A673 (cell line): ENCODE measurements at regions not wholly inside any gene's neighbourhood (a gene's known extent, or its start where the extent isn't known, plus 50 kb on each side); places are given as distances from the start of the nearest gene placed in this dataset.

Source experiments
- BruUV-seq: library from RNA; stranded (reverse); fragments of 400-500 nt; replicated peaks from 2 replicates; lab custom pipeline; 2021; lab: Mats Ljungman, UMichigan
- CTCF ChIA-PET: fragments of 300-600 bp; sonication (Branson Sonifier 250); formaldehyde crosslinking; loops from one replicate; lab custom pipeline; 2022; ENCODE audit warnings: antibody characterized with exemption; lab: Charles Lee
- POLR2A ChIA-PET: fragments of 300-600 bp; sonication (Branson Sonifier 250); formaldehyde crosslinking; loops from one replicate; lab custom pipeline; 2022; ENCODE audit warnings: antibody characterized with exemption; ENCODE audit not compliant: low non-redundant PET; lab: Charles Lee
- DNase-seq: peaks from one replicate; pipeline ENCODE4 v3.0.0-alpha.2; 2015; ENCODE audit warnings: low spot score
- H3K27ac ChIP-seq: fragments of 200-600 bp; sonication (generic); 2 replicates; pipeline ENCODE4 v1.5.1; 2016; ENCODE audit warnings: mixed run types, low read depth, mild to moderate bottlenecking, mixed read lengths, antibody characterized with exemption, low read length; ENCODE audit not compliant: poor library complexity, severe bottlenecking
- H3K27me3 ChIP-seq: fragments of 200-600 bp; sonication (generic); replicated peaks from 2 replicates; pipeline ENCODE4 v1.6.1; 2017; ENCODE audit warnings: mixed run types, low read depth, mild to moderate bottlenecking, mixed read lengths, antibody characterized with exemption, low read length; ENCODE audit not compliant: insufficient read depth, poor library complexity
- H3K36me3 ChIP-seq: fragments of 200-600 bp; sonication (generic); 2 replicates; pipeline ENCODE4 v1.6.1; 2016; ENCODE audit warnings: mixed run types, mild to moderate bottlenecking, mixed read lengths, antibody characterized with exemption, low read length; ENCODE audit not compliant: insufficient read depth, poor library complexity, severe bottlenecking
- H3K4me1 ChIP-seq: fragments of 200-600 bp; sonication (generic); 2 replicates; pipeline ENCODE4 v1.6.1; 2017; ENCODE audit warnings: mixed run types, mild to moderate bottlenecking, mixed read lengths, antibody characterized with exemption, low read length; ENCODE audit not compliant: insufficient read depth, poor library complexity, severe bottlenecking
- H3K4me3 ChIP-seq: fragments of 200-600 bp; sonication (generic); 2 replicates; pipeline ENCODE4 v1.5.1; 2016; ENCODE audit warnings: low read depth, mixed run types, mild to moderate bottlenecking, mixed read lengths, low read length; ENCODE audit not compliant: poor library complexity, severe bottlenecking
- H3K9me3 ChIP-seq: fragments of 200-600 bp; sonication (generic); 2 replicates; pipeline ENCODE4 v1.6.1; 2016; ENCODE audit warnings: mixed run types, low read depth, mild to moderate bottlenecking, mixed read lengths, antibody characterized with exemption, low read length; ENCODE audit not compliant: poor library complexity, severe bottlenecking
- EZH2 ChIP-seq: fragments of 200-600 bp; sonication (generic); IDR thresholded peaks from 2 replicates; pipeline ENCODE4 v1.6.1; 2017; ENCODE audit warnings: borderline replicate concordance, low read depth, mild to moderate bottlenecking, mixed read lengths, antibody characterized with exemption, low read length; ENCODE audit not compliant: poor library complexity, severe bottlenecking
- intact Hi-C: fragments of 100-400 bp; cut with micrococcal nuclease; formaldehyde crosslinking; loops from one replicate; pipeline ENCODE4 v1.10.0; 2022; ENCODE audit not compliant: unreplicated experiment
- TF ChIP-seq, protein P1 (sequence below): fragments of 300-800, 200-600 bp; sonication (generic); conservative IDR thresholded peaks from 2 replicates; pipeline ENCODE4 v1.5.1; 2017; ENCODE audit warnings: low read depth, mild to moderate bottlenecking, antibody characterized with exemption, low read length, moderate library complexity, mixed read lengths

DNA sequence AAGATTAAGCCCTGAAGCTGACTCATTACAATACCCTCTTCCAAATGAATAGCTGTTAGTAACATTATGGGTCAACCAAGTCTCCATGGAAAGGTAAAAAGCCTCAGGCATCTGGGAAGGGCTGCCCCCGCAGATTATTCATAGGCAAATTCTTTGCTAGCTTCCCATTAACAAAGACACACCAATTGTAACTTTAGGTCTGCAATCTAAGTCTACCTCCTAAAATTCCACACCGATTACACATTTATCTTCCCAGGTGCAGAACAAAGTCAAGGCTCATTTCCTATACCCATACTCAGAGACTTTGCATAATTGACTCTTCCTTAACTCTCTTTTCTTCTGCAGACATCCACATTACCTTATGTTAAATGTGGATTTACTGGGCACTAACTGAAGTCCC lies 826.3 kb upstream of the MBL2 start:
- intact Hi-C loops, result no loop called here
- no TSS peak for BruUV-seq
- Histone ChIP-seq H3K4me3 (no peak overlapping the region), H3K27me3 (no peaks in the 10 kb centered on the region), H3K9me3 (no peaks in the 10 kb centered on the region), H3K36me3 (no peaks in the 10 kb centered on the region), H3K4me1 (no peaks in the 10 kb centered on the region), H3K27ac (no peak overlapping the region)
- no peak for DNase-seq
- CTCF ChIA-PET, result no interaction called here
- TF ChIP-seq, protein P1, sequence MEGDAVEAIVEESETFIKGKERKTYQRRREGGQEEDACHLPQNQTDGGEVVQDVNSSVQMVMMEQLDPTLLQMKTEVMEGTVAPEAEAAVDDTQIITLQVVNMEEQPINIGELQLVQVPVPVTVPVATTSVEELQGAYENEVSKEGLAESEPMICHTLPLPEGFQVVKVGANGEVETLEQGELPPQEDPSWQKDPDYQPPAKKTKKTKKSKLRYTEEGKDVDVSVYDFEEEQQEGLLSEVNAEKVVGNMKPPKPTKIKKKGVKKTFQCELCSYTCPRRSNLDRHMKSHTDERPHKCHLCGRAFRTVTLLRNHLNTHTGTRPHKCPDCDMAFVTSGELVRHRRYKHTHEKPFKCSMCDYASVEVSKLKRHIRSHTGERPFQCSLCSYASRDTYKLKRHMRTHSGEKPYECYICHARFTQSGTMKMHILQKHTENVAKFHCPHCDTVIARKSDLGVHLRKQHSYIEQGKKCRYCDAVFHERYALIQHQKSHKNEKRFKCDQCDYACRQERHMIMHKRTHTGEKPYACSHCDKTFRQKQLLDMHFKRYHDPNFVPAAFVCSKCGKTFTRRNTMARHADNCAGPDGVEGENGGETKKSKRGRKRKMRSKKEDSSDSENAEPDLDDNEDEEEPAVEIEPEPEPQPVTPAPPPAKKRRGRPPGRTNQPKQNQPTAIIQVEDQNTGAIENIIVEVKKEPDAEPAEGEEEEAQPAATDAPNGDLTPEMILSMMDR, result no peak
- no peak for TF ChIP-seq EZH2
- POLR2A ChIA-PET, result no interaction called here

DNA sequence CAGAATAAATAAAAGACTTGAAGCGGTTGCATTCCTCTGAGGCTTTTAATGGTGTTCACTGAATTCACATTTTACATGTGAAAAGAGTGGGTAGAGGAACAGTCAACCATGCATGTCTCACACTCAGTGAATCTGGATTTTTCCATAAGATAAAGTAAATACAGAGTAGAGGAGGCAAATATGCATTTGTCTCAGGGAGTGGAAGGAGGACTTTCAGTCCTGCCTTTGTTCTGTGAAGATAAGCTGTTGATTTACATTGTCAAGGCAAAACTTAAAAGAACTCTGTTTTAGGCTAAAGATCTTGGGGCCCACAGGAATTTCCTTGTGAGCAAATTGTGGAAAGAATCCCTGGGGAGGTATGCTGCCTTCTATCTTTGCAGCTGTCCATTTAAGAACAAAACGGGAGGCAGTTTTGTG lies 825.3 kb upstream of the MBL2 start:
- POLR2A ChIA-PET, result no interaction called here
- Histone ChIP-seq H3K4me1 (no peaks in the 10 kb centered on the region), H3K27ac (no peak overlapping the region), H3K4me3 (no peak overlapping the region), H3K36me3 (no peaks in the 10 kb centered on the region), H3K27me3 (no peaks in the 10 kb centered on the region), H3K9me3 (no peaks in the 10 kb centered on the region)
- no TSS peak for BruUV-seq
- CTCF ChIA-PET, result no interaction called here
- TF ChIP-seq, protein P1, result no peak
- no peak for TF ChIP-seq EZH2
- intact Hi-C loops, result no loop called here
- no peak for DNase-seq

DNA sequence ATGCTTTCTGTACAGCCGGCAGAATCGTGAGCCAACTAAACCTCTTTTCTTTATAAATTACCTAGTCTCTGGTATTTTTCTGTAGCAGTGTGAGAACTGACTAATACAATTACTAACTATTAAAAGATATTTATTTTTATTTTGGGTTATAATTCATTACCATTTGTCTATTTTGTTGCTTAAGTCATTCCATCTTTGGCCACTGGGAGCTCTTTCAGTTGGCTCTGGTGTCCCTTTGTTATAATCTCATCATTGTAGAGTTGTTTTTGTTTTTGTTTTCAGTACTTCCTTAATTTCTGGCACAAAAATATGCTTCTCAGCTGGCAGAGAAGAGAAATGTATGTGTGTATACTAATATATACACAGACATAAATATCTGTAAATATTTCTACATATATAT lies 807.9 kb upstream of the MBL2 start:
- no peak for DNase-seq
- no peaks in the 10 kb centered on the region for H3K27me3 ChIP-seq
- CTCF ChIA-PET, result no interaction called here
- peaks cover 18% of the 10 kb centered on the region for H3K9me3 ChIP-seq
- no peak overlapping the region for H3K27ac ChIP-seq
- H3K36me3 ChIP-seq, result no peaks in the 10 kb centered on the region
- POLR2A ChIA-PET, result no interaction called here
- no TSS peak for BruUV-seq
- H3K4me1 ChIP-seq, result no peaks in the 10 kb centered on the region
- TF ChIP-seq, protein P1, result no peak
- TF ChIP-seq EZH2, result no peak
- intact Hi-C loops, result no loop called here
- H3K4me3 ChIP-seq, result no peak overlapping the region
